SHP77 treated with DMSO at 0.1 percent for 48 hours (cell line): ENCODE measurements at regions not wholly inside any gene's neighbourhood (a gene's known extent, or its start where the extent isn't known, plus 50 kb on each side); places are given as distances from the start of the nearest gene placed in this dataset.
"Not testable (repeated sequence)": the region's sequence is repeated elsewhere in the genome, so short reads cannot be mapped to it uniquely, and the experiment has no call there.

ENCODE experiments used
- DNase-seq: peaks from one replicate; lab custom pipeline; 2025; lab: John Stamatoyannopoulos, UW

DNA sequence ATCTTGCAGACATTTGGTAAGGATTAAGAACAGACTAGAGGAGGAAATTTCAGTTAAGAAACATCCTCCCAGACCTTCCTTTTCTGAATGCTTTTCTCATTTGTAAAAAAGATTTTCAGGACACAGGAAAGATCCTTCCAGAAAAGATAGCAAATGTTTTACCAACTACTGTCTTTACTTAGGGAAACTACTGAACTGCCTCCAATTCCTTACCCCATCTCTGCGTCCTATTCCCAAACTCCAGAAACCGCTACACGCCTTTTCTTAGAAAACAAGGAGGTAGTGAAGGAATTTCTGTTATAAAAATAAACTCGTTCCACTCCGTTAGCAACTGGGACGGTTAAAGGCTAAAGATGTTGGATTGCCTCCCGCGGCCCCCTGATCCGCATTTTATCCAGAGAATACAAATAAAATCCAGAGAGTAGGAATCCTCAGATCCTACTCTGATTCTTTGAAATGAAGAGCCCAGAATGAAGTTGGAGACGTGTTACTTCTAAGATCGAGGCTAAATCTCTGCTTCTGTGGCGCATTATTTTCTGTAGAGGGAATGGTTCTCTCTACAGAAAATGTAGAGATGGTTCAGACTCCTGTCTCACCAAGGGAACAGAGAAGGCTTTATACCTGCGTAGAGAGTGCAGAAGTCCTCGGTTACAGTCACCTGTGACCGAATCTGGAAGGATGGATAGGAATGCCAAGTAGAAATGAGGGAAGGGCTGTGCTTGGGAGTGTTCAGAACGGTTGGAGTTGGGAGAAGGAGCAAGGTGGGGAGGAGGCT, 133.0 kb downstream of the GPX5 start:
- no peak for DNase-seq

DNA sequence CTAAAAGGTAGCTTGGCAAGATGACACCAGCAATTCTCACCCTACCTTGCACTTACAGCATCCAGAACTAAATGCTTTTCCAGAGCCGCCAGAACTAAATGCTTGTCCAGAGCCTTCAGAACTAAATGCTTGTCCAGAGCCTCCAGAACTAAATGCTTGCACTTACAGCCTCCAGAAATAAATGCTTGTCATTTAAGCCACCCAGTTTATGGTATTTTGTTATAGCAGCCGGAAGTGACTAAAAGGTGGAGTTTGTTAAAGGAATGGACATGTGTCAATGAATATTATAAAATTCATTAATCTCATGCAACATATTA, 133.5 kb downstream of the GPX5 start:
- DNase-seq = no peak

DNA sequence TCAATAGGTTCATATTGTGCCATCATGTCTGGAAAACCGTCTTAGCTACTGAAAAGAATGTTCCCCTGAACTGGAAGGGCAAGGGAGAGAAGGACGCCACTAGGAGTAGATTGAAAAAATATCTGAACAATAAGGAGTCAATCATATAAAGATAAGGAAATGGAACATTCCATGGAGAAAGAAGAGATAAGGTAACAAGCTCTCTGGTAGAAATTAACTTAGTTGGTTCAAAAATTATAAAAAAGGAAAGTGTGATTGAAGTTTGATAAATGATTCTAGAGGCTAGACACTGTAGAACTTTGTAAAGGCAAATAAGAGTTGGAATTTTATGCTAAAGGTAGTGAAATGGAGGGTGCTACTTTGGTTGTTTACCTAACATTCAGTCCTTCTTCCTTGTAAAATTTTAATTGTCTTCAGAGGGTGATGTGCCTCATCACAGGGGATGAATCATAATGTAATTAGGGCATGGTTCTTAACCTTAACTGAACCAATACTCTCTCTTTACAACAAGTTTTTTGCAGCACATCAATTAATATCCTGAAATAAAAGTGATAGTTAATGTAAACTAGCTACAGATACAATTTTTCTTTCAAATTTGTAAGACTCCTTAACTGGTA, 135.5 kb downstream of the GPX5 start:
- DNase-seq = no peak

DNA sequence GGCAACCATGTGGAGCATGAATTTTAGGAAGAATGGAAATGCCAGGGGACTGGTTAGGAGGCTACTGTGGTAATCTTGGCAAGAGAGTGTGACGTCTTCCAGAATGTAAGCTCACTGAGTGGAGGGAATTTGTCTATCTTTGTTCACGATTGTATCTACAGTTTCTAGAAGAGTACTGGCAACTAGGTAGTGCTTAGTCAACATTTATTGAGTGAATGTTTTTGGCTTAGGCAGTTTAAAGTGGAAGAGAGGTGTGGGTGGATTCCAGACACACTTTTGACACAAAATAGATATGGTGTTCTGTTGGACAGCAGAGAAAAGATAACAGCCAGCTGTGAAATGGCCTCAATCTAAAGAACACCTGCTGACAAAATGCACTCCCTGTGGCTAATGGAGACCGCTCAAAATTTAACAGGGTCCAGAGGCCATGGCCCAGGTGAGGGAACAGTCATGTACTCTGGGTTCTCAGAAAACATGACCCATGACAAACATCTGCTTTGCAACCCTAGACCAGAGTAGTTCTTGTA, 139.3 kb downstream of the GPX5 start:
- DNase-seq = no peak

DNA sequence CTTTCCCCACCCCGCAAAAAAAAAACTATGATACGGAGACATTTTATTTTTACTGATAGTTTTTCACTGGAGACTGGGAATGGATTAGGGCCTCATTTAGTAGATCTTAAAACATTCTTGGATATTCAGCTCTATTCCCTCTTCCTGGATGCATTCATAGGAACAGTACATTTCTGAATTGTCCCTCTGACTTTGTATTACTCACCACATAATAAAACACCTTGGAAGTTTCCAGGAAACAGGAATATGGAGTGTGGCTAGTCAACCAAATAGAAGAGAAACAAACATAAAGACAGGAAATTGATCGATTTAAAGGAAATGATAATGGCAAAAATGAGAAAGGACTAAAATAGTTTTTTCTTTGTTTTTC, 147.7 kb downstream of the GPX5 start:
- no peak for DNase-seq

DNA sequence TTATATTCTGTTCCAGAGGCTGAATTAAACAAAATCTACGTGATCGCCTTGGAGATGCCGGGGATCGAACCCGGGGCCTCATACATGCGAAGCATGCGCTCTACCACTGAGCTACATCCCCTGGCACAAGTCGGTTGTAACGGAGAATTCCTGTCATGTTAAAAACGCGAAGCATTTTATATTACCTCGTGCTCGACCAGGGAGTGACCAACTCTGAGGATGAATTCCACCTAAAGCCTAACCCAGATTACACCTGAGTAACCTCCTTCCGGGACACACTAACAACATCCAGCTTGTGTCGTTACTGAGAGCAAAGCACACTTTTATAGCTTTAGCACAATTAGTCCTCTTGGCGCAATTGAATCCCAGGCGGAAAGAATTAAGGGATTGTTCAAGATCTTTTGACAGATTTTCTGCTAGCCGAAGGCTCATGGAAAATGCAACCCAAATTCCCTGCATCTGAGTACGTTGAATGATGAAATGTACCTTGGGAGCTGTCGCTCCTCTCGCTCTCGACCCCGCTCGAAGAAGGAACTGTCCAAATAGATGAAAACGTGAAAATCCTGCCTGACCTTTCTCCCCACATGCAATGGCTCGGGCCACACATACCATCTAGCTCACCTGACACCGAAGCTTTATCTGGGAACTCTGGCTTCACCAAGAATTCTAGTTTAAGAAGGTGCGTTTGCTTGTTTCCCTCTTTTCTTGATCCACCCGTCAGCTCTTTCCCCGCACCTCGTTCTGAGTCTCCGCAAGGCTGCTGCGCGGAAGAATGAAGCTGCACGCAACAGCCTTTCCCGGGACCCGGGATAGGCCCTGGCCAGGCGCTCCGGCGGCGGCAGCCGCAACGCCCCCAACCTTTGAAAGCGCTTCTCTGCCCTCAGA, 148.3 kb downstream of the GPX5 start:
- peak; percentile 45 for DNase-seq

DNA sequence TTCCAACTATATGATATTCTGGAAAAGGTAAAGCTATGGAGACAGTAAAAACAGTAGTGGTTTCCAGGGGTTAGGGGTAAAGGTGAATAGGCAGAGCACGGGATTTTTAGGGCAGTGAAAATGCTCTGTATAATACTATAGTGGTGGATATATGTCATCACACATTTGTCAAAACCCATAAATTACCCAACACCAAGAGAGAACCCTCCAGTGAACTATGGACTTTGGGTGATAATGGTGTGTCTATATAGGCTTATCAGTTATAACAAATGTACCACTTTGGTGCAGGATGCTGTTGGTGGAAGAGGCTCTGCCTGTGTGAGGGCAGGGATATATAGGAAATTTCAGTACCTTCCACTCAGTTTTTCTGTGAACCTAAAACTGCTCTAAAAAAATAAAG, 149.9 kb downstream of the GPX5 start:
- no peak for DNase-seq

DNA sequence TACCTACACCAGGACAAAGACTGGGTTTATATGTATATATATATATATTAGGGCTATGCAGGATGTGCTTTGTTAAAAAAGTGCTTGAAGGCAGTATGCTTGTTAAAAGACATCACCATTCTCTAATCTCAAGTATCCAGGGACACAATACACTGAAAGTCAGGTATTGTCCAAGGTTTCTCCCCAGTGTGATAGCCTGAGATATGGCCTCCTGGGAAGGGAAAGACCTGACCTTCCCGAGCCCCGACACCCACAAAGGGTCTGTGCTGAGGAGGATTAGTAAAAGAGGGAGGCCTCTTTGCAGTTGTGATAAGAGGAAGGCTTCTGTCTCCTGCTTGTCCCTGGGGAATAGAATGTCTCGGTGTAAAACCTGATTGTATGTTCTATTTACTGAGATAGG, 156.9 kb downstream of the GPX5 start:
- no peak for DNase-seq

DNA sequence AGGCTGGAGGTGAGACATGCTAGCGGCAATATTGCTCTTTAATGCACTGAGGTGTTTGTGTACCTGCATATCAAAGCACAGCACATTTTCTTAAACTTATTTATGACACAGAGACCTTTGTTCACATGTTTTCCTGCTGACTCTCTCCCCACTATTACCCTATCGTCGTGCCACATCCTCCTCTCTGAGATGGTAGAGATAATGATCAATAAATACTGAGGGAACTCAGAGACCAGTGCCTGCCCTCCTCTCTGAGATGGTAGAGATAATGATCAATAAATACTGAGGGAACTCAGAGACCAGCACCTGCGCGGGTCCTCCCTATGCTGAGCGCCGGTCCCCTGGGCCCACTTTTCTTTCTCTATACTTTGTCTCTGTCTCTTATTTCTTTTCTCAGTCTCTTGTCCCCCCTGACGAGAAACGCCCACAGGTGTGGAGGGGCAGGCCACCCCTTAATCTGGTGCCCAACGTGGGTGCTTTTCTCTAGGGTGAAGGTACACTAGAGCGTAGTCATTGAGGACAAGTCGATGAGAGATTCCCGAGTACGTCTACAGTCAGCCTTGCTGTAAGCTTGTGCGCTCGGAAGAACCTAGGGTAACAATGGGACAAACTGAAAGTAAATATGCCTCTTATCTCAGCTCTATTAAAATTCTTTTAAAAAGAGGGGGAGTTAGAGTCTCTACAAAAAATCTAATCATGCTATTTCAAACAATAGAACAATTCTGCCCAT, 157.4 kb downstream of the GPX5 start:
- not testable (repeated sequence) for DNase-seq

DNA sequence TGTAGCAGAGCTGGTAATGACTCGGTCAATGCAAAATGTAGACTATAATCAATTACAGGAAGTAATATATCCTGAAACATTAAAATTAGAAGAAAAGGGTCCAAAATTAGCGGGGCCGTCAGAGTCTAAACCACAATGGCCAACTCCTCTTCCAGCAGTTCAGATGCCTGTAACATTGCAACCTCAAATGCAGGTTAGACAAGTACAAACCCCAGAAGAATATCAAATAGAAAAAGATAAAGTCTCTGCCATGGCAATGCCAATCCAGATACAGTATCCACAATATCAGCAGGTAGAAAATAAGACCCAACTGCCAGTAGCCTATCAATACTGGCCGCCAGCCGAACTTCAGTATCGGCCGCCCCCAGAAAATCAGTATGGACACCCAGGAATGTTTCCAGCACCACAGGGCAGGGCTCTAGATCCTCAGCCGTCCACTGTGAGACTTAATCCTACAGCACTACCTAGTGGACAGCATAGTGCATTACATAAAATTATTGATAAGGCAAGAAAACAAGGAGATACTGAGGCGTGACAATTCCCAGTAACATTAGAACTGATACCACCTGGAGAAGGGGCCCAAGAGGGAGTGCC, 158.4 kb downstream of the GPX5 start:
- DNase-seq = peak; percentile 79

DNA sequence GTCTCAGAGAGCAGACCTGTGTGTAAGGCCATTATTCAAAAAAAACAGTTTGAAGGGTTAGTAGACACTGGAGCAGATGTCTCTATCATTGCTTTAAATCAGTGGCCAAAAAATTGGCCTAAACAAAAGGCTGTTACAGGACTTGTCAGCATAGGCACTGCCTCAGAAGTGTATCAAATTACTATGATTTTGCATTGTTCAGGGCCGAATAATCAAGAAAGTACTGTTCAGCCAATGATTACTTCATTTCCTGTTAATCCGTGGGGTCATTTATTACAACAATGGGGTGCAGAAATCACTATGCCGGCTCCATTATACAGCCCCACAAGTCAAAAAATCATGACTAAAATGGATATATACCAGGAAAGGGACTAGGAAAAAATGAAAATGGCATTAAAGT, 160.3 kb downstream of the GPX5 start:
- not testable (repeated sequence) for DNase-seq

DNA sequence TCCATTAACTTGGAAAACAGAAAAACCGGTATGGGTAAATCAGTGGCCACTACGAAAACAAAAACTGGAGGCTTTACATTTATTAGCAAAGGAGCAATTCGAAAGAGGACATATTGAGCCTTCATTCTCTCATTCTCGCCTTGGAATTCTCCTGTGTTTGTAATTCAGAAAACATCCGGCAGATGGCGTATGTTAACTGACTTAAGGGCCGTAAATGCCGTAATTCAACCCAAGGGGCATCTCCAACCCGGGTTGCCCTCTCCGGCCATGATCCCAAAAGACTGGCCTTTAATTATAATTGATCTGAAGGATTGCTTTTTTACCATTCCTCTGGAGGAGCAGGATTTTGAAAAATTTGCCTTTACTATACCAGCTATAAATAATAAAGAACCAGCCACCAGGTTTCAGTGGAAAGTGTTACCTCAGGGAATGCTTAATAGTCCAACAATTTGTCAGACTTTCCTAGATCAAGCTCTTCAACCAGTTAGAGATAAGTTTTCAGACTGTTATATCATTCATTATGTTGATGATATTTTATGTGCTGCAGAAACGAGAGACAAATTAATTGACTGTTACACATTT, 160.9 kb downstream of the GPX5 start:
- peak; percentile 57 for DNase-seq

DNA sequence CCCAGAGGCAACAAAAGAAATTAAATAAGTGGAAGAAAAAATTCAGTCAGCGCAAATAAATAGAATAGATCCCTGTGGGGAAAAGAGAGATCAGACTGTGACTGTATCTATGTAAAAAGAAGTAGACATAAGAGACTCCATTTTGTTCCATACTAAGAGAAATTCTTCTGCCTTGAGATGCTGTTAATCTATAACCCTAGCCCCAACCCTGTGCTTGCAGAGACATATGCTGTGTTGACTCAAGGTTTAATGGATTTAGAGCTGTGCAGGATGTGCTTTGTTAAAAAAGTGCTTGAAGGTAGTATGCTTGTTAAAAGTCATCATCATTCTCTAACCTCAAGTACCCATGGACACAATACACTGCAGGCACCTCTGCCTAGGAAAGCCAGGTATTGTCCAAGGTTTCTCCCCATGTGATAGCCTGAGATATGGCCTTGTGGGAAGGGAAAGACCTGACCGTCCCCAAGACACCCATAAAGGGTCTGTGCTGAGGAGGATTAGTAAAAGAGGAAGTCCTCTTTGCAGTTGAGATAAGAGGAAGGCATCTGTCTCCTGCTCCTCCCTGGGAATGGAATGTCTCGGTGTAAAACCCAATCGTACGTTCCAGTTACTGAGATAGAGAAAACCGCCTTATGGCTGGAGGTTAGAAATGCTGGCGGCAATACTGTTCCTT, 161.8 kb downstream of the GPX5 start:
- not testable (repeated sequence) for DNase-seq

DNA sequence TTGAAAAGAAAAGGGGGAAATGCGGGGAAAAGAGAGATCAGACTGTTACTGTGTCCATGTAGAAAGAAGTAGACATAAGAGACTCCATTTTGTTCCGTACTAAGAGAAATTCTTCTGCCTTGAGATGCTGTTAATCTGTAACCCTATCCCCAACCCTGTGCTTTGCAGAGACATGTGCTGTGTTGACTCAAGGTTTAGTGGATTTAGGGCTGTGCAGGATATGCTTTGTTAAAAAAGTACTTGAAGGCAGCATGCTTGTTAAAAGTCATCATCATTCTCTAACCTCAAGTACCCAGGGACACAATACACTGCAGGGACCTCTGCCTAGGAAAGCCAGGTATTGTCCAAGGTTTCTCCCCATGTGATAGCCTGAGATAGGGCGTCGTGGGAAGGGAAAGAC, 166.3 kb downstream of the GPX5 start:
- not testable (repeated sequence) for DNase-seq

DNA sequence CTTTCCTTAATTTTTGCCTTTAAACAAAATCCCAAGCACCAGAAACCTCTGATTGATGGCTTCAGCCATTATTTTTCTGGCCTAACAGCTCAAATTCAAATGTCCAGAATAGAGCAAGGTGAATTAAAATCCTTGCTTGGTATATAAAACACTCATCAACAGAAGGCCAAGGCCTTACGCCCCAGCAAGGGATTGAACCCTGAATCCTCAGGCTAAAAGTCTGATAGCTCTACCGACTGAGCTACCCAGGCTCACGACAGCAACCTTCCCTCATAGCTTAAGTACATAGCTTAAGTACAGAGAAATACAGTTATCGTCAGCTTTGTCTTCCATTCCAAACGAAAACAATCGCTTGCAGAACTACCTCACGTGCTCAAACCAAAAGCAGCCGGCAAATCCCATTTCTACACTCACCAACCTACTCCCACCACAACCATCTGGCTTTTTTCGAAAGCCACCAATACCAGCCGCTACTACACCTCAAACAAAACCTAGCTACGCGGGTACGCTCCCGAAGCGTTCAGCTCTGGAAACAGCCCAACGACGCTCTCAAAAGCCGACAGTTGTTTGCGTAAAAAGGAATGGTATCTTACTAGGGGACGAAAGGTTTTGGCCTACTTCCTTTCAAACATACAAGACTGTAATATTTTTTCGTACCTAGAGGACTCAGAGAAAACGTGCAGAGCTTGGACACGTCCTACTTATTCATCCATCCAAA, 167.5 kb downstream of the GPX5 start:
- DNase-seq = no peak

DNA sequence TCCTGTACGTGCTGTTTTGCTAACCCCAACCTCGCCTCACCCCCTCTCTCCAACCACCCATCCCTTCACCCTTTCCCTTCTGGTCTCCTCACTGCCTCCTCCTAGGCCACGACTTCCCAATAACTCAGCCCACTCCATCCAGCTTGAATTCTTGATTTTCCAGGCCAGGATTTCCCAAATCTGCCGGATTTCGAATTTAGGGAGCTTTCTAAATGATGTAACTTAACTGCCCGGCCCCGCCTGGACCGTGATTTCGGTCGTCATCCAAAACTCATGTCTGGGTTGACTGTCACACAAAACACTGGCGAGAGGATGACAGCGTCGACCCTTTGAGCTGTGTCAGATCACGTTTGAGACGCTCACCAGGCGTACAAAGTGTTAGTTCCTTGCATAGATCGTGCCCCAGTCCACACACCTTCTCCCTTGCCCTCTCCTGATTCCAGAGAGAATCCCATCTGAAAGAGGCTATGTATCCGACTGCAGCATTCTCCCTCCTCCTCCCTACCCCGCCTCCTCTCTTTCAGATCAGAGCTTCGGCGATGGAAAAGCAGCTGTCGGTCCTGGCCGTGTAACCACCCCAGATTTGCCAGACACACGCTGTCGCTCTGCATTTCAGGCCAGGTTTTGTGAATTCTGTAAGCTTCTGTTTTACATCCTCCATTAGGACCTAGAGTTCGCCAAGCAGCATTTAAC, 168.2 kb downstream of the GPX5 start:
- DNase-seq = no peak

DNA sequence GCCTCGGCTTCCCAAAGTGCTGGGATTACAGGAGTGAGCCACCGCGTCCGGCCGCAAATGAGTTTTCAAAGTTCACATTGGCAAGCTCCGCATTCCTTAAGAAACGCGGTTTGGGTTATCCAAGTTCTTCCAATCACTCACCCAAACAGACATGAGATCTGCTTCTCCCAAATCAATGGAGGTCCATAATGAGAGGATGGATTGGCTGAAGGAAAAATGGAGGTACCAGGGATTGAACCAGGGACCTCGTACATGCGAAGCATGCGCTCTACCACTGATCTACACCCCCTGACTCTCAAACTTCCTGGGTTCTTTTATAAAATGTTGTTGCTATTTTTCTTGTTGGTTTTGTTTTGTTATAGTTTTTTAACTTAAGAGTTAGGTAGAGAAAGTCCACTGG, 170.0 kb downstream of the GPX5 start:
- no peak for DNase-seq

DNA sequence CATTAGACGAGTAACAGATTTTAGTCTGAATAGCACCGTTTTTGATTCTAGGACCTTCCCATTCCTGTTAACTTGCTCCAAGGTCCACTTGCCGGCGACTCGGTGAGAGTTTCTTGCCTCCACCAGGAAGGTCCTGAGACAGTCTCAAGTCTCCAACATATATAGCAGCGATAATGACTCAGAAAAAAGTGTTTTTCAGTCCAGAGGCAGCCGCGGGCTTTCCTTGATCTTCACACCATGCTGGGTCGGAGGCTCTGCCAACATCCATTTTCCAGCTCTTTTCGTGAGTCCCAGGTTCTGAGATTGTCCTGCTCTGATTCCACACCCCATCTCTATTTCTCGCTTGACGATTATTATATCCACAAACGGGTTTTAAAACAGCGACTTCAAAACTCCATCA, 170.5 kb downstream of the GPX5 start:
- no peak for DNase-seq

DNA sequence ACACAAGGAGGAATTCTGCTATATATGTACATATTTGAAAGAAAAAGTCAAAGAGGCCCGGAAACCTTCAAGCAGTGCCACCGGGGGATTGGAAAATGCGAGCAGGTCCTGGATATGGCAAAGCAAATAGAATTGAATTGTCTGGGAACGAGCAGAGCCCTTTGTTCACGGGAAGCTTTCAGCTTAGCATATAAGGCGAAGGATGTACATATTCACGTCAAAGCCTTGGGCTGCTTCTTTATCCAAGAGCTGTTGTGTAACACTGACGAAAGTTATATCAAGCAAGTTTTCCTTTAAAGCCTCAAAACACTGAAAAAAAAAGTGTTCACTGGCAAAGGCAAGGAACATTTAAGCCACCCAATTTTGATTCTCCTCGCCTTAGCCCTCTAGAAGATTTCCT, 171.0 kb downstream of the GPX5 start:
- no peak for DNase-seq
